HG03575 (cell line): ENCODE measurements at regions not wholly inside any gene's neighbourhood (a gene's known extent, or its start where the extent isn't known, plus 50 kb on each side); places are given as distances from the start of the nearest gene placed in this dataset.

Experiments used
- ATAC-seq: cut with Tn5 transposase; IDR thresholded peaks from one replicate; pipeline ENCODE4 v1.9.1; 2021; ENCODE audit not compliant: unreplicated experiment, insufficient number of reproducible peaks, low FRiP score; ENCODE audit errors: extremely low read depth

- ATAC-seq = no peak
Measured at GRCh38 chr7:12868027-12868426, 180.6 kb downstream of the ARL4A start.

GRCh38 chr7:12870219-12870618 lies 182.8 kb downstream of the ARL4A start:
- ATAC-seq = no peak

- no peak for ATAC-seq
Measured at GRCh38 chr7:12872487-12872886, 185.1 kb downstream of the ARL4A start.

GRCh38 chr7:12873571-12873970 lies 186.1 kb downstream of the ARL4A start:
- ATAC-seq = no peak

GRCh38 chr7:12879139-12879538 lies 191.7 kb downstream of the ARL4A start:
- ATAC-seq = no peak

GRCh38 chr7:12881712-12882111 lies 194.3 kb downstream of the ARL4A start:
- no peak for ATAC-seq

GRCh38 chr7:12882710-12883109 lies 195.3 kb downstream of the ARL4A start:
- no peak for ATAC-seq

GRCh38 chr7:12884033-12884432 lies 196.6 kb downstream of the ARL4A start:
- ATAC-seq = no peak

GRCh38 chr7:12884856-12885440 lies 197.5 kb downstream of the ARL4A start:
- ATAC-seq = no peak

GRCh38 chr7:12888717-12889116 lies 201.3 kb downstream of the ARL4A start:
- no peak for ATAC-seq

- no peak for ATAC-seq
Measured at GRCh38 chr7:12889391-12889790, 202.0 kb downstream of the ARL4A start.

GRCh38 chr7:12890586-12890985 lies 203.2 kb downstream of the ARL4A start:
- no peak for ATAC-seq

GRCh38 chr7:12893292-12893691 lies 205.9 kb downstream of the ARL4A start:
- ATAC-seq = no peak

- ATAC-seq = no peak
Measured at GRCh38 chr7:12895296-12895695, 207.9 kb downstream of the ARL4A start.

GRCh38 chr7:12896316-12896715 lies 208.9 kb downstream of the ARL4A start:
- ATAC-seq = no peak

GRCh38 chr7:12898004-12898403 lies 210.6 kb downstream of the ARL4A start:
- no peak for ATAC-seq

- ATAC-seq = no peak
Measured at GRCh38 chr7:12898620-12899019, 211.2 kb downstream of the ARL4A start.

- no peak for ATAC-seq
Measured at GRCh38 chr7:12905671-12906070, 218.2 kb downstream of the ARL4A start.

GRCh38 chr7:12907774-12908173 lies 220.3 kb downstream of the ARL4A start:
- no peak for ATAC-seq

- ATAC-seq = no peak
Measured at GRCh38 chr7:12909483-12909882, 222.1 kb downstream of the ARL4A start.

GRCh38 chr7:12911053-12911452 lies 223.6 kb downstream of the ARL4A start:
- ATAC-seq = no peak
